H1 (cell line): ENCODE measurements at regions not wholly inside any gene's neighbourhood (a gene's known extent, or its start where the extent isn't known, plus 50 kb on each side); places are given as distances from the start of the nearest gene placed in this dataset.

Experiments
- CTCF ChIA-PET: fragments of 300-600 bp; sonication (Branson Sonifier 250); formaldehyde crosslinking; loops from one replicate; lab custom pipeline; 2021; ENCODE audit not compliant: partially characterized antibody; lab: Charles Lee
- POLR2A ChIA-PET: fragments of 300-600 bp; sonication (Branson Sonifier 250); formaldehyde crosslinking; loops from one replicate; lab custom pipeline; 2021; ENCODE audit warnings: inconsistent platforms; ENCODE audit not compliant: partially characterized antibody; lab: Charles Lee
- DNase-seq, 2 experiments: peaks; one replicate each; pipeline versions ENCODE4 v3.0.0 to v3.0.0-alpha.2; 2010 to 2022; ENCODE audit warnings: low spot score in 2 of 2, low read depth in 1 of 2, mixed read lengths in 1 of 2
- FAIRE-seq: peaks from 2 replicates; lab custom pipeline; 2011; peaks lifted over from hg19 to GRCh38; lab: Jason Lieb, UNC
- H2AFZ ChIP-seq: 2 replicates; pipeline ENCODE4 v1.8.1; 2012; ENCODE audit warnings: low read length, inconsistent platforms
- H2AK5ac ChIP-seq: 2 replicates; pipeline ENCODE4 v1.6.1; 2013; ENCODE audit warnings: low read depth, low read length
- H2BK120ac ChIP-seq: replicated peaks from 2 replicates; pipeline ENCODE3; 2013; ENCODE audit warnings: low read depth, low read length, inconsistent platforms
- H2BK12ac ChIP-seq: 2 replicates; pipeline ENCODE4 v1.6.1; 2013; ENCODE audit warnings: low read depth, low read length
- H2BK15ac ChIP-seq: 2 replicates; pipeline ENCODE4 v1.6.1; 2013; ENCODE audit warnings: low read length
- H2BK20ac ChIP-seq: 2 replicates; pipeline ENCODE4 v1.6.1; 2013; ENCODE audit warnings: low read length
- H2BK5ac ChIP-seq: 2 replicates; pipeline ENCODE4 v1.6.1; 2013; ENCODE audit warnings: low read depth, low read length
- H3K14ac ChIP-seq: 2 replicates; pipeline ENCODE4 v1.6.1; 2013; ENCODE audit warnings: inconsistent platforms; ENCODE audit not compliant: insufficient read length
- H3K18ac ChIP-seq: 2 replicates; pipeline ENCODE4 v1.6.1; 2013; ENCODE audit warnings: low read length; ENCODE audit errors: extremely low read depth
- H3K23ac ChIP-seq: 2 replicates; pipeline ENCODE4 v1.6.1; 2013; ENCODE audit warnings: inconsistent platforms; ENCODE audit not compliant: insufficient read length
- H3K23me2 ChIP-seq: 2 replicates; pipeline ENCODE4 v1.6.1; 2013; ENCODE audit warnings: low read depth, low read length
- H3K27ac ChIP-seq: 2 replicates; pipeline ENCODE4 v1.6.1; 2011; ENCODE audit warnings: low read depth, low read length, inconsistent platforms
- H3K27me3 ChIP-seq, 4 experiments: replicated peaks in 1 of 4; 1 replicate in 1 of 4; 2 replicates in 3 of 4; pipeline versions ENCODE4 v1.6.1 to v1.8.1; 2011 to 2013; ENCODE audit warnings: low read length in 3 of 4, mild to moderate bottlenecking in 3 of 4, inconsistent platforms in 2 of 4, mixed read lengths in 2 of 4, moderate library complexity in 1 of 4; ENCODE audit not compliant: control insufficient read depth in 3 of 4, insufficient read depth in 3 of 4; ENCODE audit errors: extremely low read depth in 1 of 4
- H3K36me3 ChIP-seq, 4 experiments: 2 replicates each; pipeline versions ENCODE4 v1.6.1 to v1.8.1; 2011 to 2013; ENCODE audit warnings: mild to moderate bottlenecking in 4 of 4, low read length in 3 of 4, moderate library complexity in 2 of 4, control low read depth in 1 of 4, inconsistent platforms in 1 of 4; ENCODE audit not compliant: insufficient read depth in 4 of 4, control insufficient read depth in 2 of 4
- H3K4ac ChIP-seq: replicated peaks from 2 replicates; pipeline ENCODE3; 2013; ENCODE audit warnings: low read length, low read depth, mixed read lengths, inconsistent platforms; ENCODE audit not compliant: insufficient read length
- H3K4me1 ChIP-seq, 4 experiments: replicated peaks in 1 of 4; 1 replicate in 1 of 4; 2 replicates in 3 of 4; pipeline versions ENCODE4 v1.6.1 to v1.8.1; 2011 to 2013; ENCODE audit warnings: low read length in 3 of 4, inconsistent platforms in 2 of 4, mixed read lengths in 1 of 4; ENCODE audit not compliant: insufficient read depth in 4 of 4, control insufficient read depth in 3 of 4
- H3K4me2 ChIP-seq, 2 experiments: 2 replicates each; pipeline versions ENCODE4 v1.6.1 to v1.8.1; 2011 to 2013; ENCODE audit warnings: low read depth in 2 of 2, low read length in 2 of 2, control low read depth in 1 of 2, inconsistent platforms in 1 of 2, mild to moderate bottlenecking in 1 of 2; ENCODE audit not compliant: insufficient read depth in 1 of 2
- H3K4me3 ChIP-seq, 4 experiments: fragments of 200-600, 300-600 bp in 1 of 4; sonication (generic), shearing (Covaris generic), sonication (Bioruptor Twin) in 1 of 4; 2 replicates each; pipeline versions ENCODE4 v1.5.1 to v1.8.1; 2011 to 2016; ENCODE audit warnings: low read length in 4 of 4, low read depth in 3 of 4, control low read depth in 2 of 4, inconsistent platforms in 2 of 4, mild to moderate bottlenecking in 2 of 4, mixed read lengths in 1 of 4, moderate library complexity in 1 of 4; ENCODE audit not compliant: insufficient read depth in 2 of 4; ENCODE audit errors: extremely low read depth in 1 of 4
- H3K56ac ChIP-seq: replicated peaks from 2 replicates; pipeline ENCODE3; 2013; ENCODE audit warnings: low read depth, mild to moderate bottlenecking, mixed read lengths, low read length, inconsistent platforms; ENCODE audit not compliant: insufficient read length
- H3K79me1 ChIP-seq: 2 replicates; pipeline ENCODE4 v1.6.1; 2013; ENCODE audit warnings: low read depth, low read length, control low read depth
- H3K79me2 ChIP-seq, 2 experiments: 2 replicates each; pipeline versions ENCODE4 v1.6.1 to v1.8.1; 2012 to 2013; ENCODE audit warnings: low read length in 2 of 2, mild to moderate bottlenecking in 2 of 2, inconsistent platforms in 1 of 2; ENCODE audit not compliant: insufficient read depth in 2 of 2, control insufficient read depth in 1 of 2
- H3K9ac ChIP-seq, 4 experiments: replicated peaks in 1 of 4; 1 replicate in 1 of 4; 2 replicates in 3 of 4; pipeline versions ENCODE4 v1.6.1 to v1.8.1; 2011 to 2013; ENCODE audit warnings: low read depth in 3 of 4, low read length in 3 of 4, control low read depth in 2 of 4, mild to moderate bottlenecking in 2 of 4, moderate library complexity in 2 of 4, inconsistent platforms in 1 of 4; ENCODE audit errors: extremely low read depth in 1 of 4
- H3K9me3 ChIP-seq, 2 experiments: 2 replicates each; pipeline versions ENCODE4 v1.6.1 to v1.8.1; 2012 to 2013; ENCODE audit warnings: mild to moderate bottlenecking in 2 of 2, moderate library complexity in 2 of 2, control low read depth in 1 of 2, inconsistent platforms in 1 of 2, low read depth in 1 of 2, low read length in 1 of 2, mixed read lengths in 1 of 2; ENCODE audit not compliant: insufficient read depth in 2 of 2
- H4K20me1 ChIP-seq, 2 experiments: replicated peaks in 1 of 2; 2 replicates each; pipeline versions ENCODE3 to v1.8.1; 2011 to 2013; ENCODE audit warnings: inconsistent platforms in 2 of 2, low read length in 2 of 2, mild to moderate bottlenecking in 1 of 2; ENCODE audit not compliant: insufficient read depth in 2 of 2, control insufficient read depth in 1 of 2
- H4K5ac ChIP-seq: 2 replicates; pipeline ENCODE4 v1.6.1; 2013; ENCODE audit warnings: low read length, low read depth, mixed read lengths, inconsistent platforms; ENCODE audit not compliant: insufficient read length
- H4K8ac ChIP-seq: 2 replicates; pipeline ENCODE4 v1.8.0; 2013; ENCODE audit warnings: mild to moderate bottlenecking, moderate library complexity, low read length, inconsistent platforms; ENCODE audit not compliant: insufficient read depth; ENCODE audit errors: extremely low read depth
- H4K91ac ChIP-seq: replicated peaks from 2 replicates; pipeline ENCODE3; 2013; ENCODE audit warnings: low read length, mixed read lengths, inconsistent platforms; ENCODE audit not compliant: insufficient read length
- ASH2L ChIP-seq: fragments of 200-600, 300-600 bp; sonication (generic); IDR thresholded peaks from one replicate; pipeline ENCODE4 v1.7.1; 2017; ENCODE audit warnings: low read length
- KDM4A ChIP-seq: IDR thresholded peaks from one replicate; pipeline ENCODE4 v1.7.1; 2012; ENCODE audit warnings: low read depth, mild to moderate bottlenecking, moderate library complexity, low read length, inconsistent platforms; ENCODE audit not compliant: severe bottlenecking
- SIX5 ChIP-seq: IDR thresholded peaks from 2 replicates; pipeline ENCODE4 v1.6.1; 2011; ENCODE audit warnings: mild to moderate bottlenecking, low read depth, low read length
- WGBS, 2 experiments: shearing (Covaris generic) in 1 of 2; methylation state at CpG; one replicate each; pipeline versions ENCODE4 v1.1.6 to v1.1.7; 2013 to 2015; ENCODE audit warnings: low lambda C conversion rate in 2 of 2, mixed read lengths in 2 of 2, inconsistent platforms in 1 of 2, low coverage in 1 of 2, missing lambda C conversion rate in 1 of 2; ENCODE audit not compliant: insufficient replicate concordance in 2 of 2, insufficient coverage in 1 of 2, insufficient read length in 1 of 2; ENCODE audit errors: extremely low coverage in 1 of 2, missing lambda C conversion rate in 1 of 2; 5-methylcytosine and 5-hydroxymethylcytosine counted together

- Histone ChIP-seq H3K9me3 (no peaks in the 10 kb centered on the region), H3K36me3 (no peaks in the 10 kb centered on the region; a peak in 1 of 8 replicates), H3K4ac (no peak overlapping the region), H2BK120ac (no peak overlapping the region), H2BK20ac (no peak overlapping the region), H3K4me3 (no peak overlapping the region), H3K4me2 (no peak overlapping the region), H3K56ac (no peak overlapping the region), H3K9ac (no peak overlapping the region), H3K79me1 (peaks cover 2% of the 10 kb centered on the region; the same call in 1 of the 2 replicates), H3K23me2 (no peaks in the 10 kb centered on the region), H3K14ac (no peak overlapping the region), H3K18ac (no peak overlapping the region), H4K91ac (no peak overlapping the region), H3K27ac (no peak overlapping the region), H3K79me2 (no peaks in the 10 kb centered on the region), H4K8ac (no peak overlapping the region), H2AFZ (no peak overlapping the region), H3K23ac (no peak overlapping the region), H3K4me1 (peaks cover 0 to 7% (median 4%) of the 10 kb centered on the region in 4 experiments; a peak in 3 of 7 replicates), H2BK5ac (no peak overlapping the region), H2BK15ac (no peak overlapping the region), H4K5ac (no peak overlapping the region), H2BK12ac (no peak overlapping the region), H3K27me3 (no peaks in the 10 kb centered on the region), H2AK5ac (no peak overlapping the region), H4K20me1 (no peaks in the 10 kb centered on the region)
- ChIA-PET POLR2A (no interaction called here), CTCF (interaction anchor here (0.6 to 6.6 kb wide), 8 partner anchors 9 to 1291 kb away, joined by 3 to 43 read pairs (median 3); no protein-coding TSS in a partner anchor)
- no peak for TF ChIP-seq KDM4A
- TF ChIP-seq ASH2L = no peak
- no peak for TF ChIP-seq SIX5
- FAIRE-seq (no peak), DNase-seq (no peak)
- WGBS, 2 experiments = 89% methylated on average over 7 of the region's 7 CpGs; no CpG with 5 or more reads in 1 of the 2 experiments
Observed at GRCh38 chr9:109912726-109913460, 132.9 kb downstream of the PALM2AKAP2 start.
